ENCODE measurements at regions not wholly inside any gene's neighbourhood (a gene's known extent, or its start where the extent isn't known, plus 50 kb on each side); places are given as distances from the start of the nearest gene placed in this dataset.

DNA sequence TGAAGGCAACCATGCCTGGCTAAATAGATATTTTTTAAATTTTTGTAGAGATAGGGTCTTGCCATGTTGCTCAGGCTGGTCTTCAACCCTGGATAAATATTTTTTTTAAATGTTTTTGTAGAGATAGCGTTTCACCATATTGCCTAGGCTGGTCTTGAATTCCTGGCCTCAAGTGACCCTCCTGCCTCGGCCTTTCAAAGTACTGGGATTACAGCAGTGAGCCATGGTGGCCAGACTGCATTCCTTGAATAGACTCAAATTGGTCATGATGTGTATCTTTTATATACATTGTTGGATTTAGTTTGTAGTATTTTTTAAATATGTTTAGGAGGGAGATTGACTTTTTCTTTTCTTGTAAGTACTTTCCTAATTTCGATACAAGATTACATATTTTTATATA is 325.7 kb upstream of the C11orf87 start:
- Mint-ChIP-seq H3K27ac (no peak overlapping the region), H3K27me3 (ENCODE audit: low read depth) (no peaks in the 10 kb centered on the region), H3K4me3 (no peak overlapping the region), H3K4me1 (ENCODE audit: low read depth) (no peaks in the 10 kb centered on the region), H3K9me3 (no peaks in the 10 kb centered on the region), H3K36me3 (ENCODE audit: low read depth) (no peaks in the 10 kb centered on the region)
- DNase-seq (ENCODE audit: low spot score), result no peak

DNA sequence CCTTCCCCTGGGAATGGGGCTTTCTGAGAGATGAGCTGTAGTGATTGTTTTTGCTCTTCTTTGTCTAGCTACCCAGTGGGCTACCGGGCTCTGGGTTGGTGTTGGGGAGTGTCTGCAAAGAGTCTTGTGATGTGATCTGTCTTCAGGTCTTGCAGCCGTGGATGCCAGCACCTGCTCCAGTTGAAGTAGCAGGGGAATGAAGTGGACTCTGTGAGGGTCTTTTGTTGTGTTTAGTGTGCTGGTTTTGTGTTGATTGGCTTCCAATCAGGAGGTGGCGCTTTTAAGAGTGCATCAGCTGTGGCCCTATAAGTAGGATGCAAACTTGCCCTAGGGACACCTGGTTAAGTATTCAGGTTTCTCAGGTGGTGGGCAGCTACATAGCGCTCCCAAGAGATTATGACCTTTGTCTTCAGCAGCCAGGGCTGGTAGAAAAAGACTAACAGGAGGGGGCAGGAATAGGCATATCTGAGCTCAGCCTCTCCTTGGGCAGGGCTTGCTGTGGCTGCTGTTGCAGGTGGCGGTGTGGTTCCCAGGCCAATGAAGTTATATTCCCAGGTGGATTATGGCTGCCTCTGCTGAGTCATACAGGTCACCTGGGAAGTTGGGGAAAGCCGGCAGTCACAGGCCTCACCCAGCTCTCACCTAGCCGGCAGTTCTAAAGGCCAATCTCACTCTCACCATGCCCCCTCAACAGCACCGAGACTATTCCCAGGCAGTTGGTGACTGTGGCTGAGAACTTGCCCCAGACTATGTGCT is 315.7 kb upstream of the C11orf87 start:
- DNase-seq (ENCODE audit: low spot score), result no peak
- Mint-ChIP-seq H3K4me1 (ENCODE audit: low read depth) (no peaks in the 10 kb centered on the region), H3K9me3 (no peaks in the 10 kb centered on the region), H3K27me3 (ENCODE audit: low read depth) (no peaks in the 10 kb centered on the region), H3K27ac (no peak overlapping the region), H3K36me3 (ENCODE audit: low read depth) (no peaks in the 10 kb centered on the region), H3K4me3 (no peak overlapping the region)

DNA sequence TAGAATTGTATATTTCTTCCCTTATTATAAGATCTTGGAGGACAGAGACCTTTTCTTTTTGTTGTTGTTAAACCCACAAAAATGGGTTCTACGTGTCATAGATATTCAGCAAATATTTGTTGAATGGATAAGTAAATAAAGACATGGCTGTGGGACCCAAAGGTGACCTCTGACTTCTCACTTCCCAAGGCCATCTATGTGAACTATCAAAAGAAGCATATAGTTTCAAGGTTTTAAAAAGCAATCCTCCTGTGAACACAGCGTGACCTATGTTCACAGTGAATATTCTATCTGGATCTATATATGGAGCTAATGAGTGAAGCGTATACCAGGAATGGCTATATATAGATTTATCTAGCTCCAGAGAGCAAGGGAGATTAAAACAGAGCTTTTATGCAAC is 312.8 kb upstream of the C11orf87 start:
- no peaks in the 10 kb centered on the region for H3K36me3 Mint-ChIP-seq (ENCODE audit: low read depth)
- H3K27me3 Mint-ChIP-seq (ENCODE audit: low read depth), result no peaks in the 10 kb centered on the region
- no peak overlapping the region for H3K27ac Mint-ChIP-seq
- no peaks in the 10 kb centered on the region for H3K4me1 Mint-ChIP-seq (ENCODE audit: low read depth)
- DNase-seq (ENCODE audit: low spot score), result no peak
- no peaks in the 10 kb centered on the region for H3K9me3 Mint-ChIP-seq
- no peak overlapping the region for H3K4me3 Mint-ChIP-seq

DNA sequence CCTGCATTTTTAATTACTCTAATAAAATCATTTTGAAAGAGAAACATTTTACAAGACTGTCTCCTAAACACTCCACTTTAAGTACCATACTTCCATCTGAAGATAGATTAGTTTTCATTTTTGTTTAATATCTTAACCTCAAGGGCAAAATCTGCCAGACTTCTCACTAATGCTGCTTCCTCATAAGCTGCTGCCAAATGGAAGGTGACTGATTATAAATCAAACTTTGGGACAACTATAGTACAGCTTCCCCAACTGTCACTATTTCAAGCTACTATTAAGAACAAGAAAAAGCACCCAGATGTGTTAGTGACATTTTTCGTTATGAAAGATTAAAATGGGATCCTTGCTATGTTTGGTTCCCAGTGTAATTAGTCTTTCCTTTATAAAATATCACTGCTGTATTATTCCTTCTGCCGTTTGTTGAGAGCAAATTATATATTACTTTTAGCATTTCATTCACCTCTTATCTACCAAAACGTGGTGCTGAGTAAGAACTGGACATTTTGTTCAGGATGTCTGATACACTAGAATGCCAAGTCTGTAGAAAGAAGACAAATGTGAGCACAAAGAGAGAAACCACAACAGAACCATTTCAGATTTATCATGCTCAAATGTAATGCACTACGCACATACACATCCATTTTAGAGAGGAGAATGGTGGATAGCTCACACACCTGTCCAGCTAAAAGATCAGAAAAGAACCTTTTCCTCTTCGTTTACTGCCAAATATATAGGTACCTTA is 312.2 kb upstream of the C11orf87 start:
- H3K9me3 Mint-ChIP-seq, result no peaks in the 10 kb centered on the region
- H3K27me3 Mint-ChIP-seq (ENCODE audit: low read depth), result no peaks in the 10 kb centered on the region
- H3K4me1 Mint-ChIP-seq (ENCODE audit: low read depth), result no peaks in the 10 kb centered on the region
- no peak for DNase-seq (ENCODE audit: low spot score)
- no peak overlapping the region for H3K4me3 Mint-ChIP-seq
- no peak overlapping the region for H3K27ac Mint-ChIP-seq
- H3K36me3 Mint-ChIP-seq (ENCODE audit: low read depth), result no peaks in the 10 kb centered on the region

DNA sequence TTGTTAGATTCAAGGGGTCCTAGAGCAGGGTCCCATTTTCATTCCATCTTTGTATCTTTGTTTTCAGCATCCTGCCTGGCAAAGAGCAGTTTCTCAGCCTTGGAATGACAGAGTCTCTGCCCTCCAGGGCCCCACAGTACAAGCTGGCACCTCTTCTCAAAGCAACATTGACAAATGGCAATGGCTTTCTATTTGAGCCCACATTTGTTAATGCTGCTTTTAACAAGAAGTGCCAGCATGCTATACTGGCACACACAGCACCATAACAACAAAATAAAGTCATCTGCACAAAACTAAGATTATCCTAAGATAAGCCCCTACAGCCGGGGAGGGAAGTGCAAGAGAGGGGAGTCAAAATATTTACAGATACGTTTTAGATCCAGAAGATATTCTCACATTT is 309.7 kb upstream of the C11orf87 start:
- H3K4me1 Mint-ChIP-seq (ENCODE audit: low read depth), result no peaks in the 10 kb centered on the region
- no peak overlapping the region for H3K27ac Mint-ChIP-seq
- no peak for DNase-seq (ENCODE audit: low spot score)

DNA sequence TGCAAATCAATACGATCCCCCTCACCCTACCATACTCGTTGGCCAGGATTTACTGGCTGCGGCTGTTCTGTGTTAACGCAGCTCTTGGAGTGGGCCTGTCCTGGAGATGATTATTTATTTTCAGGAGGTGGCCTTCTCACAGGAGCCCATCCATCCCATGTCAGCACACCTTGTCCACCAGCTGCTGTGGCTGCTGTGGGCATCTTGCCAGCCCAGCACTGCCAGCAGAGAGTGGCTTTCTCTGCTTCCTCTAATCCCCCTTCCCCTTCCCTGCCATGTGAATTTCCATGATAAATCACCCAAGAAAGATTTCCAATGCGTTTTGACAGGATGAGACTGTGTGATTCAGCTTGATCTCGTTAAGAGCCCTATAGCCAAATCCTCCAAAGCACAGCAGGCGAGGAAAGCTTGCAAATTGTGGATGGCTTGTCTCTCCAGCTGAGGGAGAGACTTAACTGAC is 309.1 kb upstream of the C11orf87 start:
- Mint-ChIP-seq H3K36me3 (ENCODE audit: low read depth) (no peaks in the 10 kb centered on the region), H3K4me3 (no peak overlapping the region), H3K9me3 (no peaks in the 10 kb centered on the region), H3K4me1 (ENCODE audit: low read depth) (no peaks in the 10 kb centered on the region), H3K27me3 (ENCODE audit: low read depth) (no peaks in the 10 kb centered on the region), H3K27ac (no peak overlapping the region)
- DNase-seq (ENCODE audit: low spot score), result no peak

More for the DNA sequence above, 309.7 kb upstream of the C11orf87 start:
- no peaks in the 10 kb centered on the region for H3K9me3 Mint-ChIP-seq
- no peak overlapping the region for H3K4me3 Mint-ChIP-seq
- H3K27me3 Mint-ChIP-seq (ENCODE audit: low read depth), result no peaks in the 10 kb centered on the region
- no peaks in the 10 kb centered on the region for H3K36me3 Mint-ChIP-seq (ENCODE audit: low read depth)

DNA sequence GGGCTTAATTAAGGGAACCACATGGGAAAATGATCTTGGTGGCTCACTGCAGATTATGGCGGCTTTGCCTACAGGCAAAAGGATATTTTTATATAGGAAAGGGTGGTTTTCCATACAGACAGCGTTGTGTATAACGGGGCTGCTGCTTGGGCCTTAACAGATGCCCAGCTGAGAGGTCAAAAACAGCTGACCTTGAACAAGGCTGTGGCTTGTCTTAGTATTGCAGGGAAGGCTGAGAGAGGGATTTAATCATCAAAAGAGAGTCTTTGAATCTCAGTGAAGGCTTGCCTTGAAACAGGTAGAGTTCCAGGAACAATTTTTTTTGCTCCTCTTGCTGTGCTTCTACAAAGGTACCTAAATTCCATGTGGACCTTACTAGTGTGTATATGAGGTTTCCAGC is 301.6 kb upstream of the C11orf87 start:
- no peak overlapping the region for H3K27ac Mint-ChIP-seq
- H3K36me3 Mint-ChIP-seq (ENCODE audit: low read depth), result no peaks in the 10 kb centered on the region
- DNase-seq (ENCODE audit: low spot score), result no peak
- no peaks in the 10 kb centered on the region for H3K27me3 Mint-ChIP-seq (ENCODE audit: low read depth)
- H3K9me3 Mint-ChIP-seq, result no peaks in the 10 kb centered on the region
- H3K4me1 Mint-ChIP-seq (ENCODE audit: low read depth), result no peaks in the 10 kb centered on the region
- no peak overlapping the region for H3K4me3 Mint-ChIP-seq

DNA sequence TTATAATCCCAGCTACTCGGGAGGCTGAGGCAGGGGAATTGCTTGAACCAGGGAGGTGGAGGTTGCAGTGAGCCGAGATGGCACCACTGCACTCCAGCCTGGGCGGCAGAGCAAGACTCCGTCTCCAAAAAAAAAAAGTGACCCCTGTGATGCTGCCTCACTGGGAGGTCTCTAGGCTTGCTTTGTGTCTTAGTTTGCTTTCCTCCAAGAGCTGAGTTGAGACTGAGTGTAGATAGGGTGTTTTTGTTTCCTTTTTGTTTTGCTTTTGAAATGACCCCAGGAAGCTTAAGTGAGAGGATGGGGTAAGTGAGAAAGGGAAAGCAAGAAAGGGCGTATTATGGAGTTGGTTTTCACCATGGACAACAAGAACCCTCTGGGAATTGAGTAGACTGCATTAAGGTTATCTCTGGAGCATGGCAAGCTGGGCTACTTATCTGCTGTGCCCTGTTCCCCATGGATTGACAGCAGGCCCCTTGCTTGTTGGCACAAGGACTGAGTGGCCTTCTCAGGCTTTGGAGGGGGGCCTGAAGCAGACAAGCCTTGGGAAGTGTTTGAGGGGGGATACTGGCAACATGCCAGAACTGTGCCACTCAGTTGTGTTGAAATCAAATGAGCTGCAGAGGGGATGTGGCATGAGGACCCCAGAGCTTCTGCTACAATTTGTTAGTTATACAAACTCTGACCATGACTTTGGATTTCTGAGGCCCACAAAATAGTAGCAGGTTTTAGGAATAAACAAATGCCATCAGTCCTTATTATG is 300.6 kb upstream of the C11orf87 start:
- H3K4me1 Mint-ChIP-seq (ENCODE audit: low read depth), result no peaks in the 10 kb centered on the region
- no peak for DNase-seq (ENCODE audit: low spot score)
- no peaks in the 10 kb centered on the region for H3K9me3 Mint-ChIP-seq
- H3K27ac Mint-ChIP-seq, result no peak overlapping the region
- H3K27me3 Mint-ChIP-seq (ENCODE audit: low read depth), result no peaks in the 10 kb centered on the region
- no peaks in the 10 kb centered on the region for H3K36me3 Mint-ChIP-seq (ENCODE audit: low read depth)
- H3K4me3 Mint-ChIP-seq, result no peak overlapping the region

DNA sequence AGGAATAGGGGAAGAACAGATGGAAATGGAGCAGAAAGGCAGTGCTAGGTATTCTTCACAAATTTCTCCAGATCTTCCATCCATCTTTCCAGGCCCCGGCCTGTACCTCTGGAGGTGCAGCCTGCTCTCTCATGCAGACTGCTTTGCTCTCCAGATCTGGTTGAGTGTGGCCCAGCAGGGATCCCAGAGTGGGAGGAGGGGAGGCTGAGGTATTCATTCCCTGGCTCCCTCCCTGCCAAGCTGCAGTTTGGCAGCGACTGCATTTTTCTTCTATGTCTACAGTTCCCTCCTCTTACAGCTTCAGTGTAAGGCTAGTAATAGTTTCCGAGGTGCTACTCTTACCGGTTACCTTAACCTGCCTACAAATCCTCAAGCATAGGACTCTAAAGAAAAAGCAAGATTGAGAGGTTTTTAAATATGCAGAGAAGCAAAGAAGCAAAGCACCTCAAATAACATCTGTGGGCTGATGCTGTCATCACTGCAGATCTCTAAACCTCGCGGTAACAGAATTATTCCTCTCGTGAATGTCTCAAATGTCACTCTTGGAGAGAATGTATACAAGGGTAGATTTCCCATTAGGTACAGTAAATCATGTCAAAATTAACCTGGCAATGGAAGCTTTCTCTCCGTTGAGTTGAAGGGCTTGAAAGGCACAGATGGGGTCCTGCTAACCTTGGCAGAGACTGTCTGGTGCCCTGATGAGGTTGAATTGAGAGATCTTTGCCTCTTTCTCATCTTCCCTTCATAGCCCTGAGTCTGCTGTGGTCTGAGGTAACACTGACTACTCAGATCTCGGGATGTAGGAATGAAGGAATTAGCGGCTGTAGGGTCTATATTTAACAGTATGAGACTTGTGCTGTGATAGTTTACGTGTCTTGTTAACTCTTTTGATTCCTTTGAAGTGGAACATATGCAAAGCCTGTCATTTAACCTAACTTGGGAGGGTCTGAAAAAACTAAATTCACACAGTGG is 297.9 kb upstream of the C11orf87 start:
- H3K9me3 Mint-ChIP-seq, result no peaks in the 10 kb centered on the region
- no peak overlapping the region for H3K27ac Mint-ChIP-seq
- no peaks in the 10 kb centered on the region for H3K4me1 Mint-ChIP-seq (ENCODE audit: low read depth)
- no peaks in the 10 kb centered on the region for H3K36me3 Mint-ChIP-seq (ENCODE audit: low read depth)
- no peak overlapping the region for H3K4me3 Mint-ChIP-seq
- DNase-seq (ENCODE audit: low spot score), result no peak
- no peaks in the 10 kb centered on the region for H3K27me3 Mint-ChIP-seq (ENCODE audit: low read depth)

DNA sequence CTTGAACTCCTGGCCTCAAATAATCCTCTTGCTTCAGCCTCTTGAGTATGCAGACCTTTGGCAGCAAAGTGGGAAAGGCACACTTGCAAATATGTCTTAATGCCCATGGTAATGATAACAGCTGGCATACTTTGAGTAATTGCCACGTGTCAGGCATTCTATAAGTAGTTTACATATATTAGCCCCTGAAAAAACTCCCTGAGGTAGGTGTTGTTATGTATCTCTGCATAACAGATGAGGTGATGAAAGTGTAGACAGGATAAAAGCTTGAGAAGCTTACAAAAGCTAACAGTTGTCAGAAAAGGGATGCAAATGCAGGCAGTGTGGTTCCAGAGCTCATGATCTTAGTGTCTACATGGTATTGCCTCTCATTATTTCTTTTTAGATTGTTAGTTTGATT is 291.1 kb upstream of the C11orf87 start:
- Mint-ChIP-seq H3K27me3 (ENCODE audit: low read depth) (no peaks in the 10 kb centered on the region), H3K36me3 (ENCODE audit: low read depth) (no peaks in the 10 kb centered on the region), H3K9me3 (no peaks in the 10 kb centered on the region), H3K4me3 (no peak overlapping the region), H3K27ac (no peak overlapping the region), H3K4me1 (ENCODE audit: low read depth) (no peaks in the 10 kb centered on the region)
- no peak for DNase-seq (ENCODE audit: low spot score)

DNA sequence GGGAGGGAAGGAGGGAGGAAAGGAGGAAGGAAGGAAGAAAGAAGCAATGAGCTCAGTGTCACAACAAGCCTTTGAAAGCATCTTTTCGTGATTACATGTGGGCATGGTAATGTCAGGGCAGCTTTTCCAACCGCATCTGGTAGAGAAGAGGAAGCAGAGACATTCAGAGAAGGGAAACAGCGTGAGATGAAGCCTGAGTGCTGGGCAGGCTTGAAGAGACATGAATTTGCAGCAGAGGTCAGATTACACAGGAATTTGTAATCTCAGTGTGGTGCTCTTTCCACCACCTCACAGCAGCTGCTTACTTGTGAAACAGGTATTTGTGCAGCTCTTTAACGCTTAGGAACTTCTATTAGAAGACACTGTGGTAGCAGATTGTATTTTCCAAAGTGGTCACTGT is 289.5 kb upstream of the C11orf87 start:
- Mint-ChIP-seq H3K9me3 (no peaks in the 10 kb centered on the region), H3K4me3 (no peak overlapping the region), H3K36me3 (ENCODE audit: low read depth) (no peaks in the 10 kb centered on the region), H3K4me1 (ENCODE audit: low read depth) (no peaks in the 10 kb centered on the region), H3K27ac (no peak overlapping the region), H3K27me3 (ENCODE audit: low read depth) (no peaks in the 10 kb centered on the region)
- no peak for DNase-seq (ENCODE audit: low spot score)

DNA sequence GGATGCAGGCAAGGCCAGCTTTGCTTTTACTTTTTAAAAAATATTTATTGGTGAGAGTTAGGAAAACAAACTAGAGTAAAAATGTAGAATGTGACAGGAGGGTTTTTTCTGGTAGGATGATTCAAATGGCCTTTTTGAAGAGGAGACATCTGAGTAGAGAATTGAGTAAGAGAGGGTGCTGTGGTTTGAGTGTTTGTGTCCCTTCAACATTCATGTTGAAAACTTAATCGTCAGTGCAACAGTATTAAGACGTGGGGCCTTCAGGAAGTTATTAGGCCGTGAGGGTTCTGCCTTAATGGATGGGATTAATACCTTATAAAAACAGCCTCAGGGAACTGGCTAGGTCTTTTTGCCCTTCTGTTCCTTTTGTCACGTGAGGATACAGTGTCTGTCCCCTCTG is 288.8 kb upstream of the C11orf87 start:
- no peaks in the 10 kb centered on the region for H3K9me3 Mint-ChIP-seq
- no peaks in the 10 kb centered on the region for H3K27me3 Mint-ChIP-seq (ENCODE audit: low read depth)
- H3K4me1 Mint-ChIP-seq (ENCODE audit: low read depth), result no peaks in the 10 kb centered on the region
- no peaks in the 10 kb centered on the region for H3K36me3 Mint-ChIP-seq (ENCODE audit: low read depth)
- DNase-seq (ENCODE audit: low spot score), result no peak
- peak overlapping the region; percentile 51 for H3K27ac Mint-ChIP-seq
- no peak overlapping the region for H3K4me3 Mint-ChIP-seq

DNA sequence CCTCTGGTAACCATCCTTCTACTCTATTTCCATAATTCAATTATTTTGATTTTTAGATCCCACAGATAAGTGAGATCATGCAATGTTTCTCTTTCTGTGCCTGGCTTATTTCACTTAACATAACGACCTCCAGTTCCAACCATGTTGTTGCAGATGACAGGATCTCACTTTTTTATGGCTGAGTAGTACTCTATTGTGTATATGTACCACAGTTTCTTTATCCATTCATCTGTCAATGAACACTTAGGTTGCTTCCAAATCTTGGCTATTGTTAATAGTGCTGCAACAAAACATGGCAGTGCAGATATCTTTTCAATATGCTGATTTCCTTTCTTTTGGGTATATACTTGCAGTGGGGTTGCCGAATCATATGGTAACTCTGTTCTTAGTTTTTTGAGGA is 286.4 kb upstream of the C11orf87 start:
- H3K27me3 Mint-ChIP-seq (ENCODE audit: low read depth), result no peaks in the 10 kb centered on the region
- no peaks in the 10 kb centered on the region for H3K9me3 Mint-ChIP-seq
- no peak overlapping the region for H3K4me3 Mint-ChIP-seq
- DNase-seq (ENCODE audit: low spot score), result no peak
- no peak overlapping the region for H3K27ac Mint-ChIP-seq
- no peaks in the 10 kb centered on the region for H3K4me1 Mint-ChIP-seq (ENCODE audit: low read depth)
- no peaks in the 10 kb centered on the region for H3K36me3 Mint-ChIP-seq (ENCODE audit: low read depth)
